K562 (cell line): ENCODE measurements at regions not wholly inside any gene's neighbourhood (a gene's known extent, or its start where the extent isn't known, plus 50 kb on each side); places are given as distances from the start of the nearest gene placed in this dataset.

Experiments
- ATAC-seq: fragments of 200-7000 bp; cut with Tn5 transposase; 3 replicates; pipeline ENCODE4 v1.9.1; 2020; ENCODE audit warnings: moderate library complexity
- BruUV-seq: library from RNA; stranded (reverse); fragments of 400-500 nt; replicated peaks from 2 replicates; lab custom pipeline; 2021; lab: Mats Ljungman, UMichigan
- CTCF ChIA-PET: fragments of 300-600 bp; formaldehyde crosslinking; extraction: SDS; loops from one replicate; lab custom pipeline; 2021; ENCODE audit warnings: low intra/inter-chr PET ratio; lab: Yijun Ruan, JAX
- POLR2A ChIA-PET: fragments of 300-600, 350-650 bp; sonication (Branson Sonifier 250); formaldehyde crosslinking; extraction: SDS; loops from one replicate; lab custom pipeline; 2021; ENCODE audit warnings: antibody characterized with exemption, inconsistent platforms; lab: Yijun Ruan, JAX
- DNase-seq, 4 experiments: peaks; one replicate each; pipeline versions ENCODE4 v3.0.0 to v3.0.0-alpha.2; 2011 to 2018; ENCODE audit warnings: low spot score in 3 of 4, mixed read lengths in 3 of 4; ENCODE audit errors: extremely low read depth in 1 of 4
- FAIRE-seq: peaks from 2 replicates; lab custom pipeline; 2011; peaks lifted over from hg19 to GRCh38; lab: Jason Lieb, UNC
- H2AFZ ChIP-seq: 2 replicates; pipeline ENCODE4 v1.6.0; 2011; ENCODE audit warnings: low read depth, low read length, control low read depth, inconsistent platforms
- H3K27ac ChIP-seq: fragments of 200-600 bp; 3 replicates; pipeline ENCODE4 v1.8.0; 2011; ENCODE audit warnings: low read depth, mild to moderate bottlenecking, control low read depth, inconsistent platforms, low read length, moderate library complexity, mixed read lengths; ENCODE audit errors: extremely low read depth
- H3K27me3 ChIP-seq, 2 experiments: fragments of 300-600 bp in 1 of 2; 2 replicates in 1 of 2; 3 replicates in 1 of 2; pipeline versions ENCODE4 v1.6.0 to v1.8.0; 2011; ENCODE audit warnings: inconsistent platforms in 2 of 2, low read length in 2 of 2, mild to moderate bottlenecking in 1 of 2, mixed read lengths in 1 of 2, moderate library complexity in 1 of 2; ENCODE audit not compliant: control insufficient read depth in 2 of 2, insufficient read depth in 2 of 2
- H3K36me3 ChIP-seq: fragments of 300-600 bp; 3 replicates; pipeline ENCODE4 v1.8.0; 2011; ENCODE audit warnings: mild to moderate bottlenecking, low read length, inconsistent platforms; ENCODE audit not compliant: control insufficient read depth, insufficient read depth
- H3K4me1 ChIP-seq, 2 experiments: fragments of 200-600 bp in 1 of 2; replicated peaks in 1 of 2; 2 replicates in 1 of 2; 3 replicates in 1 of 2; pipeline versions ENCODE4 v1.5.1 to v1.8.0; 2011; ENCODE audit warnings: inconsistent platforms in 2 of 2, low read length in 2 of 2, mild to moderate bottlenecking in 1 of 2, mixed read lengths in 1 of 2, moderate library complexity in 1 of 2; ENCODE audit not compliant: control insufficient read depth in 2 of 2, insufficient read depth in 2 of 2
- H3K4me2 ChIP-seq: 2 replicates; pipeline ENCODE4 v1.6.1; 2011; ENCODE audit warnings: low read length, control low read depth, inconsistent platforms, mixed read lengths; ENCODE audit not compliant: insufficient read depth
- H3K4me3 ChIP-seq: fragments of 200-600 bp; sonication (generic), shearing (Covaris generic); 2 replicates; pipeline ENCODE4 v1.5.1; 2016; ENCODE audit warnings: control low read depth, inconsistent platforms
- H3K79me2 ChIP-seq: fragments of 200-600 bp; 3 replicates; pipeline ENCODE4 v1.8.0; 2011; ENCODE audit warnings: low read length, inconsistent platforms; ENCODE audit not compliant: control insufficient read depth, insufficient read depth
- H3K9ac ChIP-seq, 2 experiments: 2 replicates each; pipeline versions ENCODE4 v1.6.0 to v1.6.1; 2011; ENCODE audit warnings: low read depth in 2 of 2, low read length in 2 of 2, control low read depth in 1 of 2, inconsistent platforms in 1 of 2, mild to moderate bottlenecking in 1 of 2, mixed read lengths in 1 of 2; ENCODE audit not compliant: insufficient read depth in 1 of 2
- H3K9me1 ChIP-seq: one replicate; pipeline ENCODE4 v1.6.0; 2011; ENCODE audit warnings: inconsistent platforms, mild to moderate bottlenecking, low read length, moderate library complexity; ENCODE audit not compliant: control insufficient read depth, insufficient read depth
- H3K9me3 ChIP-seq: replicated peaks from 2 replicates; pipeline ENCODE4 v1.5.1; 2011; ENCODE audit warnings: low read depth, low read length, inconsistent platforms; ENCODE audit not compliant: control insufficient read depth, insufficient read depth
- H4K20me1 ChIP-seq: replicated peaks from 2 replicates; pipeline ENCODE4 v1.6.1; 2011; ENCODE audit warnings: low read length, inconsistent platforms, mixed read lengths; ENCODE audit not compliant: control insufficient read depth, insufficient read depth
- RBBP5 ChIP-seq: fragments of 200-600 bp; sonication (generic); IDR thresholded peaks from 2 replicates; pipeline ENCODE4 v1.6.1; 2012; ENCODE audit warnings: borderline replicate concordance, mild to moderate bottlenecking, low read length, control low read depth, inconsistent platforms; ENCODE audit not compliant: insufficient read depth, poor library complexity, severe bottlenecking
- SIX5 ChIP-seq, 2 experiments: IDR thresholded peaks; 2 replicates each; pipeline ENCODE4 v1.6.1; 2011; ENCODE audit warnings: low read length in 2 of 2, borderline replicate concordance in 1 of 2, low read depth in 1 of 2, mild to moderate bottlenecking in 1 of 2, moderate library complexity in 1 of 2; ENCODE audit not compliant: insufficient read depth in 1 of 2
- THRAP3 ChIP-seq: fragments of 450-650 bp; IDR thresholded peaks from 2 replicates; pipeline ENCODE4 v1.6.1; 2016; ENCODE audit warnings: mild to moderate bottlenecking, inconsistent platforms, borderline replicate concordance
- ZNF444 ChIP-seq: fragments of 250-450 bp; sonication (Bioruptor Pico); IDR thresholded peaks from 2 replicates; pipeline ENCODE4 v1.4.0; 2020; ENCODE audit warnings: mild to moderate bottlenecking, moderate library complexity
- ZSCAN29 ChIP-seq: fragments of 450-650 bp; IDR thresholded peaks from 2 replicates; pipeline ENCODE4 v1.6.1; 2017
- WGBS: fragments of 100-300 bp; shearing (Covaris generic); methylation state at CpG from one replicate; pipeline ENCODE4 v1.1.6; 2016; ENCODE audit warnings: low coverage, mixed read lengths; ENCODE audit not compliant: insufficient coverage; ENCODE audit errors: missing lambda C conversion rate; 5-methylcytosine and 5-hydroxymethylcytosine counted together
- in situ Hi-C: fragments of 300-500 bp; cut with MboI; formaldehyde crosslinking; loops from 4 replicates; pipeline ENCODE4 v1.15.0; 2018; ENCODE audit warnings: inconsistent platforms, mixed read lengths
- intact Hi-C: fragments of 100-400 bp; cut with micrococcal nuclease; formaldehyde crosslinking; loops from 2 replicates; pipeline ENCODE4 v1.14.2; 2022
- TF ChIP-seq, protein P1 (sequence below): sonication (generic); formaldehyde crosslinking; IDR thresholded peaks from 2 replicates; pipeline ENCODE4 v1.8.0; 2022; ENCODE audit warnings: mild to moderate bottlenecking, missing genetic modification reagents
- TF ChIP-seq, protein P2 (sequence below): sonication (generic); formaldehyde crosslinking; IDR thresholded peaks from 2 replicates; pipeline ENCODE4 v1.8.0; 2022; ENCODE audit warnings: missing genetic modification reagents, mild to moderate bottlenecking, moderate library complexity, borderline replicate concordance

DNA sequence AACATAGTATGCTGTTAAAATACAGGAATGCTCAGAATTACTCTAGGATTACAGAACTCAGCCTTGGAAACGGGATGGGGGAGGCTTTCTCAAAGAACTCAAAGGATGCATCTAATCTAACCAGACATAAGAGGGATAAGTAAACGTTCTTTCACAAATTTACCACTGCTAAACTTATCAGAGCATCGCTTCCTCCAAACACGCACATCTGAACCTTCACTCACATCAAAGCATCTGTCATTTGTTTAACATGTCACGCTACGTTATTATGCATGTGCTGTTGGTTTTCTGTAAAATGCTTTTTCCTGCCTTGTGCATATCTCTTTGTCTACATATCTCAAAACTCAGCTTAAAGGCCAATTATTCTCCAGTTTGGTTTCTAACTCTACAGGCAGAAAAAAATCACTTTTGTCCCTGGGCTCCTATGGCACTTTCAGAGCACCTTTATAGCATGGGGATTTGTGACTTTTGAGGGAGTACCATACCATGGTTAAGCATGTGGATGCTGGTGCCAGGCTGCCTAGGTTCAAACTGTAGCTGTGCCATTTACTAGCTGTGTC lies 106.7 kb upstream of the FSHR start (continued):
- TF ChIP-seq, protein P1, sequence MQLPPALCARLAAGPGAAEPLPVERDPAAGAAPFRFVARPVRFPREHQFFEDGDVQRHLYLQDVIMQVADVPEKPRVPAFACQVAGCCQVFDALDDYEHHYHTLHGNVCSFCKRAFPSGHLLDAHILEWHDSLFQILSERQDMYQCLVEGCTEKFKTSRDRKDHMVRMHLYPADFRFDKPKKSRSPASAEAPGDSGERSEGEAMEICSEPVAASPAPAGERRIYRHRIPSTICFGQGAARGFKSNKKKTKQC: no peak
- TF ChIP-seq, all 486 proteins: peak for 0

DNA sequence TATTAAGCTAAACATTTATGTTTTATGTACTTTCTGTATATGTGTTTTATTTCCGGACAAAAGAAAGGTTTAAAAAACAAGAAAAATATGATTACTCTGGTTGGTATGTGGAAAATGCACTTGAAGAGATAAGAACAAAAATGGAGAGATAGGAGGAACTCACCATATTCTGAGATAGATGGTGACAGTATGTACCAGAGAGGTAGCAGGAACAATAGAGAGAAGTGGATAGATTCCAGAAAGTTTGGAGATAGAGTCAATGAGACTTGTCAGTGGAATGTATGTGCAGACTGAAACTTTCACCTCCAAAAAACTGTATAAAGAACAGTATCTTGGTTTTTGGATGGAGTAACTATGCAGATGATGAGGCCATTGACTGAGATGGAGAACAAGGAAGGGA lies 105.6 kb upstream of the FSHR start:
- no peak overlapping the region for H2AFZ ChIP-seq
- no peak overlapping the region for H3K4me3 ChIP-seq
- CTCF ChIA-PET: no interaction called here
- intact Hi-C loops: no loop called here
- BruUV-seq: no TSS peak
- DNase-seq (no peak), ATAC-seq (no peak), FAIRE-seq (no peak)
- H3K27ac ChIP-seq: no peak overlapping the region
- no peaks in the 10 kb centered on the region for H4K20me1 ChIP-seq
- WGBS: 0% methylated on average over 1 of the region's 1 CpG
- no peak overlapping the region for H3K4me2 ChIP-seq
- in situ Hi-C loops: no loop called here
- TF ChIP-seq SIX5 (IDR thresholded peaks at IDR 0.05; ENCODE audit: borderline replicate concordance in 1 of 2, insufficient read depth in 1 of 2, low read depth in 1 of 2, low read length in 2 of 2) (no peak), RBBP5 (no peak), ZNF444 (CRISPR knock-in tag) (no peak), THRAP3 (no peak), ZSCAN29 (no peak)
- TF ChIP-seq, protein P2, sequence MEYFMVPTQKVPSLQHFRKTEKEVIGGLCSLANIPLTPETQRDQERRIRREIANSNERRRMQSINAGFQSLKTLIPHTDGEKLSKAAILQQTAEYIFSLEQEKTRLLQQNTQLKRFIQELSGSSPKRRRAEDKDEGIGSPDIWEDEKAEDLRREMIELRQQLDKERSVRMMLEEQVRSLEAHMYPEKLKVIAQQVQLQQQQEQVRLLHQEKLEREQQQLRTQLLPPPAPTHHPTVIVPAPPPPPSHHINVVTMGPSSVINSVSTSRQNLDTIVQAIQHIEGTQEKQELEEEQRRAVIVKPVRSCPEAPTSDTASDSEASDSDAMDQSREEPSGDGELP (CRISPR knock-in tag): no peak
- H3K9ac ChIP-seq: no peak overlapping the region
- H3K4me1 ChIP-seq: no peaks in the 10 kb centered on the region
- no peaks in the 10 kb centered on the region for H3K27me3 ChIP-seq
- H3K9me1 ChIP-seq: no peaks in the 10 kb centered on the region
- no peaks in the 10 kb centered on the region for H3K9me3 ChIP-seq
- no peaks in the 10 kb centered on the region for H3K79me2 ChIP-seq
- no peaks in the 10 kb centered on the region for H3K36me3 ChIP-seq
- POLR2A ChIA-PET: no interaction called here
